H7 (cell line): ENCODE measurements at regions not wholly inside any gene's neighbourhood (a gene's known extent, or its start where the extent isn't known, plus 50 kb on each side); places are given as distances from the start of the nearest gene placed in this dataset.

Source experiments
- DNase-seq: peaks from one replicate; pipeline ENCODE4 v3.0.0; 2012
- H3K27me3 ChIP-seq: 2 replicates; pipeline ENCODE4 v1.6.0; 2011; ENCODE audit warnings: mild to moderate bottlenecking, low read length; ENCODE audit not compliant: control insufficient read depth, insufficient read depth
- H3K36me3 ChIP-seq: replicated peaks from 2 replicates; pipeline ENCODE4 v1.5.1; 2011; ENCODE audit warnings: low read length; ENCODE audit not compliant: control insufficient read depth, insufficient read depth
- H3K4me3 ChIP-seq: 2 replicates; pipeline ENCODE4 v1.5.1; 2011; ENCODE audit warnings: low read depth, mild to moderate bottlenecking, control low read depth, low read length, moderate library complexity; ENCODE audit not compliant: insufficient read depth

- DNase-seq, result no peak
- H3K27me3 ChIP-seq, result no peaks in the 10 kb centered on the region
- no peaks in the 10 kb centered on the region for H3K36me3 ChIP-seq
- no peak overlapping the region for H3K4me3 ChIP-seq
Measured at GRCh38 chr6:105598264-105598663, 195.4 kb upstream of the PREP start.

DNA sequence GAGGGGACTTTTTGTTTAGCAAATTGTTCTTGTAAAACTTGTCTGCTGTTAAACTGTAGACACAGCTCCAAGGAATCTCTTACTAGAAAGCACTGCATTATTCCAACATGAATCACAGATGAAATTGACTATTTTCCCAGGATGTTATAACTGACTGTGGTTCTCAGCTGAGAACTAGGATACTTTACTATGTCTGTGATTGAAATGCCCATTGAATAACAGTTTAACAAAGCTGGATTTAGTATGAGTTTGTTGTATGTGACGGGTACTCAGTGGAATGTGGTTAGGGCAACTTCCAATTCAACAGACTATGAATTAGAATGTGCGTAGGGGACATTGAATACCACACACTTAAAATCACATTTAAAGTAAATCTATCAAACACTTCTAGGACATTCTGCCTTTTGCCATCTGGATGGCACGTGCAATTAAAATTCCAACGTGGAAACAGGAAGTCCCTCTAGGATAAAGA lies 193.4 kb upstream of the PREP start:
- Histone ChIP-seq H3K4me3 (no peak overlapping the region), H3K36me3 (no peaks in the 10 kb centered on the region), H3K27me3 (no peaks in the 10 kb centered on the region)
- no peak for DNase-seq

DNA sequence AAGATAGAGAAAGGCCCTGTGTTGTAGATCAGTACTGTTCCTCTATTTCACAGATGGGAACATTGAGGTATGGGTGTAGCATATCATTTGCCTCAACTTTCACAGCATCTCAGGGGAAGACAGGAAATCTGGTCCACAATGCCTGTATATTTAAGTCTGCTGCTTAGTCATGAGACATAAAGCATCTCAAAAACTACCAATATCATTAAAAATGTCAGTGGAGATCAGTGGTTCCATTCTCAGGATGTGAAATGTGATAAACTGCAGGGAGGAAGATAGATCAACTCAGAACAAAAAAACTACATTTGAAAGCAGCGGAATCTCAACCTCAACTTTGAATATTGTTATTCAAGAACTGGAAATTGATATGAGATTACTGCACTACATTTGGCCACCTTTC lies 192.9 kb upstream of the PREP start:
- no peak overlapping the region for H3K4me3 ChIP-seq
- H3K27me3 ChIP-seq, result no peaks in the 10 kb centered on the region
- no peak for DNase-seq
- no peaks in the 10 kb centered on the region for H3K36me3 ChIP-seq

GRCh38 chr6:105594821-105595220 lies 191.9 kb upstream of the PREP start:
- Histone ChIP-seq H3K4me3 (no peak overlapping the region), H3K36me3 (no peaks in the 10 kb centered on the region), H3K27me3 (no peaks in the 10 kb centered on the region)
- no peak for DNase-seq

- DNase-seq, result no peak
- Histone ChIP-seq H3K4me3 (no peak overlapping the region), H3K36me3 (no peaks in the 10 kb centered on the region), H3K27me3 (no peaks in the 10 kb centered on the region)
Measured at GRCh38 chr6:105593805-105594671, 191.2 kb upstream of the PREP start.

- Histone ChIP-seq H3K27me3 (no peaks in the 10 kb centered on the region), H3K4me3 (no peak overlapping the region), H3K36me3 (no peaks in the 10 kb centered on the region)
- DNase-seq, result no peak
Measured at GRCh38 chr6:105593056-105593690, 190.3 kb upstream of the PREP start.

DNA sequence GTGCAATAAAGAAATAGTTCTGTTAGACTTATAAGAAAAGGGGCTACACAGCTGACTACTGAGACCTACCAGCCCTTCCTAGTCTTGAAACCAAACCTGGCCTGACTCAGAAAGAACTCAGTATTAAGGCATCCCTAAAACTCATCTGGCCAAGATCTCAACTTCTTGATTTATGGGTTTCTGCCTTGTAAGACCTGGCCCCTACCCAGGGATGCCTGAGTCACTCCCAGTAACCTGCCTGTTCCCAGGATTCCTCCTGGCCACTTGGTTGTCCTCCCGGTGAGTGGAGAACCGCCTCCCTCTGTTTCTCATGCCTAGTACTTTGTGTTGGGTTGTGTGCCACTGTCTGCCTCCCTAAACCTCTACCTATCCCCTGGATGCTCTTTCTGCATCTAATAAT lies 189.4 kb upstream of the PREP start:
- Histone ChIP-seq H3K36me3 (no peaks in the 10 kb centered on the region), H3K27me3 (no peaks in the 10 kb centered on the region), H3K4me3 (no peak overlapping the region)
- DNase-seq, result no peak

- DNase-seq, result no peak
- no peak overlapping the region for H3K4me3 ChIP-seq
- H3K36me3 ChIP-seq, result no peaks in the 10 kb centered on the region
- no peaks in the 10 kb centered on the region for H3K27me3 ChIP-seq
Measured at GRCh38 chr6:105591053-105591452, 188.2 kb upstream of the PREP start.

- no peak overlapping the region for H3K4me3 ChIP-seq
- no peaks in the 10 kb centered on the region for H3K27me3 ChIP-seq
- no peak for DNase-seq
- H3K36me3 ChIP-seq, result no peaks in the 10 kb centered on the region
Measured at GRCh38 chr6:105588123-105588710, 185.3 kb upstream of the PREP start.

DNA sequence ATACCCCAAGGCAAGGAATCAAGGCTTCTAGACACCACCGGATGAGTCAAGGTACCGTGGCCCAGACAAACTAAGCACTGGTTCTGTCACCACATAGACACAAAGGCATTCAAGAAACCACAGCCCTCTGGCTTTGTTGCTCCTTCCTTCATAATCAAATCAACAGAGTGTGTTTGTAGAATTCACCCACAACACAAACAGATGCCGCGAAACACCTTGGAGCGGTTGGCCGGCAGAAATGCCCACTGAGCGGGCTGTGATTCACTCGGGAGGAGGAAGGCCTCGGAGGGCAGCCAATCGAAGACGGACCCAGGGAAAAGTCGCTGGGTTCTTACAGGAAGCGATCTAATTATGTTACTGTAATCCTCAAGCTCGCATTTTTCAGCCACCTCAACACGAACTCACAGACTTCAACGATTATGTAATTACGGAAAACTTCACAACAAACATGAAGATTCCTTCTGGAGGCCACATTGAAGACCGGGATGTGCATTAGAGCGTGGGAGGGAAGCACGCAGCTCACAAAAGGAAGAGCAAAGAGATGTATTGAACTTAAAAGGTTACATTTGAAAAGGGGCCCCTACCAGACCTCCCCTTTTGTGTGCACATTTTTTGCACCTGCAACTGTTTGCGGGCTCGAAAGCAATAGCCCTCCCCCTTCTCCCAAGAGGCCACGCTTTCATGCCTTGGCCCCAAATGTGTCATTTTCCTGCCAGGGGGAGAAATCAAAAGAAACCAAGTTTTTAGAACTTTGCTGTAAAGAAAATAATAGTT lies 184.7 kb upstream of the PREP start:
- H3K27me3 ChIP-seq, result no peaks in the 10 kb centered on the region
- DNase-seq, result no peak
- H3K4me3 ChIP-seq, result no peak overlapping the region

GRCh38 chr6:105578179-105578707 lies 175.4 kb upstream of the PREP start:
- no peaks in the 10 kb centered on the region for H3K36me3 ChIP-seq
- no peaks in the 10 kb centered on the region for H3K27me3 ChIP-seq
- no peak overlapping the region for H3K4me3 ChIP-seq
- no peak for DNase-seq

More for the DNA sequence above, 184.7 kb upstream of the PREP start:
- H3K36me3 ChIP-seq, result no peaks in the 10 kb centered on the region

DNA sequence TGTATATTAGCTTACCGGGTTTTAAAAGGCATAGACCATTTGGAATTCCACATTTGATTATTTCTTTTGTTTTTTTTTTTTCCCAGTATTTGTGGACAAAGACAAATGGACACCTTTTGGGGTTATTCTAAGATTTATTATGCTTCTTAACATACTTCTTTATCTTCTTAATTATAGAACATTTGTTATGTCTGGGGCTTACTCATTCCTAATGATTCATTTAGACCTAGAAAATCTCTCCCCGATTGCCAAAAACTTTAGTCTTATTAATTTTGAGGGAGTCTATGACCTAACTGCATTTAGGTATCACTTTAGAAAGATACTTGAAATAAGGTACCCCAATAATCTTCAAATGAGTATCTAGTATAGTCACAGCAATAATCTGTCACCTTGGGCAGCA lies 170.7 kb upstream of the PREP start:
- no peak for DNase-seq
- Histone ChIP-seq H3K36me3 (no peaks in the 10 kb centered on the region), H3K4me3 (no peak overlapping the region), H3K27me3 (no peaks in the 10 kb centered on the region)

DNA sequence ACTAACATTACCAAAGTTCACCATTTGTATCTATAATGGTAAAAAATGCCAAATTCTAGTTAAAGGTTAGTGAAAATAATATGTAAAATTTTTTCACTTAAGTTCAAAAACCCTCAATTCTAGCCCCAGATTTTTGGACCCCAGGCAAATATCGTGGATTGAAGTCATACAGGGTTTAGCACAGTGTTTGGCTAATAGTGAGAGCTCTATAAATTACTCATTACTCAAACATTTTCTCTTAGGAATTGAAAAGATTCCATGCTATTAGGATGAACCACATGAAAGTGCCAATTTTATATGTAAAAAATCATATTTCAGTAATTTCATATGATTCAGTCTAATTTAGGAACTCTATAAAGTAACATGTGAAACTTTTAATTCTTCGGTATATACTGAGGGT lies 170.3 kb upstream of the PREP start:
- Histone ChIP-seq H3K36me3 (no peaks in the 10 kb centered on the region), H3K27me3 (no peaks in the 10 kb centered on the region), H3K4me3 (no peak overlapping the region)
- DNase-seq, result no peak

DNA sequence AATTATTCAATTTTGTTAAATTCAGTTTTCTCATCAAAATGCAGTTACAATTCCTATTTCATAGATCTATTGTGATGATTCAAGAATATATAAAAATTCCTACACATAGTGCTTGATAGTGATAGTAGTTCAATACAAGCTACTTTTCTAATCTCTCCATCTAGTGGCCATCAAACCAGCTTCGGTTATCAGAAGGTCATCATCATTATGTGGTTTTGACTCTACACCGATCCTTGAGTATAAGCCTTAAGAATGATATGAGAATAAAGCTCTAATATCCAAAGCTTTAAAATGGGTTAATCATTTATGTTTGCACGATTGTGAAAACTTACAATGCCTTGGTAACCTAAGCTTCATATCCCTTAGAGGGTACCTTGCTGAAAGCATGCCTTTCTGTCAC lies 167.5 kb upstream of the PREP start:
- Histone ChIP-seq H3K4me3 (no peak overlapping the region), H3K27me3 (no peaks in the 10 kb centered on the region), H3K36me3 (no peaks in the 10 kb centered on the region)
- DNase-seq, result no peak
